HEK293 (cell line): ENCODE measurements at regions not wholly inside any gene's neighbourhood (a gene's known extent, or its start where the extent isn't known, plus 50 kb on each side); places are given as distances from the start of the nearest gene placed in this dataset.

Experiments
- CTCF ChIA-PET: fragments of 350-600 bp; formaldehyde crosslinking; extraction: SDS; loops from one replicate; lab custom pipeline; 2021; ENCODE audit warnings: antibody characterized with exemption; lab: Yijun Ruan, JAX
- POLR2A ChIA-PET: fragments of 300-600 bp; formaldehyde crosslinking; extraction: SDS; loops from one replicate; lab custom pipeline; 2020; ENCODE audit warnings: antibody characterized with exemption, inconsistent platforms; lab: Yijun Ruan, JAX
- H3K27ac ChIP-seq: fragments of 200-500 bp; sonication (Bioruptor generic); 2 replicates; pipeline ENCODE4 v1.5.1; 2014; ENCODE audit warnings: low read depth, low read length, control low read depth, inconsistent platforms; ENCODE audit errors: extremely low read depth
- H3K36me3 ChIP-seq, 2 experiments: fragments of 200-500 bp in 1 of 2; sonication (Bioruptor generic) in 1 of 2; 1 replicate in 1 of 2; 2 replicates in 1 of 2; pipeline ENCODE4 v1.5.1; 2014 to 2017; ENCODE audit warnings: inconsistent platforms in 2 of 2, low read length in 2 of 2; ENCODE audit not compliant: control insufficient read depth in 2 of 2, insufficient read depth in 1 of 2
- H3K4me1 ChIP-seq: fragments of 200-500 bp; sonication (Bioruptor generic); 2 replicates; pipeline ENCODE4 v1.5.1; 2014; ENCODE audit warnings: mild to moderate bottlenecking, low read length, inconsistent platforms; ENCODE audit not compliant: control insufficient read depth, insufficient read depth
- H3K4me3 ChIP-seq: 2 replicates; pipeline ENCODE4 v1.5.1; 2011; ENCODE audit warnings: low read depth, mild to moderate bottlenecking, control low read depth, low read length, moderate library complexity
- H3K9me3 ChIP-seq: fragments of 200-500 bp; sonication (Bioruptor generic); 2 replicates; pipeline ENCODE4 v1.5.1; 2014; ENCODE audit warnings: low read depth, low read length, inconsistent platforms; ENCODE audit not compliant: control insufficient read depth, insufficient read depth
- PRDM10 ChIP-seq: fragments of 450-650 bp; formaldehyde crosslinking; IDR thresholded peaks from 2 replicates; pipeline ENCODE4 v1.5.1; 2016; ENCODE audit warnings: missing biosample characterization, missing genetic modification characterization
- ZBTB10 ChIP-seq: fragments of 450-650 bp; formaldehyde crosslinking; IDR thresholded peaks from 2 replicates; pipeline ENCODE4 v1.5.1; 2016; ENCODE audit warnings: missing biosample characterization, missing genetic modification characterization
- ZNF114 ChIP-seq: fragments of 450-650 bp; formaldehyde crosslinking; IDR thresholded peaks from 2 replicates; pipeline ENCODE4 v1.5.0; 2017; ENCODE audit warnings: missing biosample characterization, missing genetic modification characterization
- ZNF138 ChIP-seq: fragments of 450-650 bp; formaldehyde crosslinking; IDR thresholded peaks from 2 replicates; pipeline ENCODE4 v1.5.1; 2016; ENCODE audit warnings: missing biosample characterization, missing genetic modification characterization, borderline replicate concordance
- ZNF157 ChIP-seq: fragments of 450-650 bp; formaldehyde crosslinking; IDR thresholded peaks from 2 replicates; pipeline ENCODE4 v1.5.1; 2016; ENCODE audit warnings: missing biosample characterization, missing genetic modification characterization
- ZNF184 ChIP-seq: fragments of 450-650 bp; IDR thresholded peaks from 2 replicates; pipeline ENCODE4 v1.5.1; 2018; ENCODE audit warnings: missing biosample characterization, mild to moderate bottlenecking, missing genetic modification characterization
- ZNF354C ChIP-seq: fragments of 450-650 bp; formaldehyde crosslinking; IDR thresholded peaks from 2 replicates; pipeline ENCODE4 v1.5.1; 2016; ENCODE audit warnings: missing biosample characterization, missing genetic modification characterization, low read depth, borderline replicate concordance
- ZNF510 ChIP-seq: fragments of 450-650 bp; formaldehyde crosslinking; IDR thresholded peaks from 2 replicates; pipeline ENCODE4 v1.5.1; 2018; ENCODE audit warnings: mild to moderate bottlenecking, missing genetic modification characterization, missing biosample characterization; ENCODE audit not compliant: insufficient replicate concordance
- ZNF518A ChIP-seq: fragments of 450-650 bp; formaldehyde crosslinking; conservative IDR thresholded peaks from 2 replicates; pipeline ENCODE4 v1.5.1; 2016; ENCODE audit warnings: low read depth, missing biosample characterization, missing genetic modification characterization
- ZNF658 ChIP-seq: fragments of 450-650 bp; formaldehyde crosslinking; IDR thresholded peaks from 2 replicates; pipeline ENCODE4; 2016; ENCODE audit warnings: missing biosample characterization, missing genetic modification characterization
- ZNF768 ChIP-seq: fragments of 450-650 bp; formaldehyde crosslinking; IDR thresholded peaks from 2 replicates; pipeline ENCODE4 v1.5.1; 2018; ENCODE audit warnings: missing biosample characterization, mild to moderate bottlenecking, missing genetic modification characterization
- ZNF843 ChIP-seq: fragments of 450-650 bp; formaldehyde crosslinking; IDR thresholded peaks from 2 replicates; pipeline ENCODE4 v1.5.1; 2016; ENCODE audit warnings: missing biosample characterization, missing genetic modification characterization
- ZSCAN4 ChIP-seq: fragments of 450-650 bp; formaldehyde crosslinking; IDR thresholded peaks from 2 replicates; pipeline ENCODE4 v1.5.1; 2017; ENCODE audit warnings: missing biosample characterization, missing genetic modification characterization
- TF ChIP-seq, protein P1 (sequence below): fragments of 450-650 bp; formaldehyde crosslinking; IDR thresholded peaks from 2 replicates; pipeline ENCODE4 v1.5.1; 2016; ENCODE audit warnings: missing biosample characterization, missing genetic modification characterization, borderline replicate concordance

DNA sequence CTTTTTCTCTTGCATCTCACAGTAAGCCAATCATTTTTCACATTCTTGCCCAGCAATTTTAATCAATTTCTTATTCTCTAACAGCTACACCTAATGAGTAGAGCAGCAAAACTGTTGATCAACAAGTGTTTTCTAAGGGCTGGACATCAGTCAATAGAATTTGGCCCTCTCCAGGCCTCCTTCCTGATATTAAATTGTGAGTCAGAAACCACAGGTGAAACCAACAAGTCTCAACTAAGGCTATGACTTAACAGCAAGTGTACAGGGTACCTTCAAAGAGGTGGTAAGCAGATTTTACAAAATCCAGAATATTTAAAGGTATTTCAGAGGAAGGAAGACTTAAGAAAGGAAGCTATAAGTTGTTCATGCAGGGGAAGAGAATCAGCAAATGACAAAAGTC, 156.5 kb upstream of the ARHGAP24 start (continued):
- no peak for TF ChIP-seq ZNF518A (tag by site-specific recombination)
- TF ChIP-seq ZNF114 (tag by site-specific recombination): no peak
- TF ChIP-seq, protein P1, sequence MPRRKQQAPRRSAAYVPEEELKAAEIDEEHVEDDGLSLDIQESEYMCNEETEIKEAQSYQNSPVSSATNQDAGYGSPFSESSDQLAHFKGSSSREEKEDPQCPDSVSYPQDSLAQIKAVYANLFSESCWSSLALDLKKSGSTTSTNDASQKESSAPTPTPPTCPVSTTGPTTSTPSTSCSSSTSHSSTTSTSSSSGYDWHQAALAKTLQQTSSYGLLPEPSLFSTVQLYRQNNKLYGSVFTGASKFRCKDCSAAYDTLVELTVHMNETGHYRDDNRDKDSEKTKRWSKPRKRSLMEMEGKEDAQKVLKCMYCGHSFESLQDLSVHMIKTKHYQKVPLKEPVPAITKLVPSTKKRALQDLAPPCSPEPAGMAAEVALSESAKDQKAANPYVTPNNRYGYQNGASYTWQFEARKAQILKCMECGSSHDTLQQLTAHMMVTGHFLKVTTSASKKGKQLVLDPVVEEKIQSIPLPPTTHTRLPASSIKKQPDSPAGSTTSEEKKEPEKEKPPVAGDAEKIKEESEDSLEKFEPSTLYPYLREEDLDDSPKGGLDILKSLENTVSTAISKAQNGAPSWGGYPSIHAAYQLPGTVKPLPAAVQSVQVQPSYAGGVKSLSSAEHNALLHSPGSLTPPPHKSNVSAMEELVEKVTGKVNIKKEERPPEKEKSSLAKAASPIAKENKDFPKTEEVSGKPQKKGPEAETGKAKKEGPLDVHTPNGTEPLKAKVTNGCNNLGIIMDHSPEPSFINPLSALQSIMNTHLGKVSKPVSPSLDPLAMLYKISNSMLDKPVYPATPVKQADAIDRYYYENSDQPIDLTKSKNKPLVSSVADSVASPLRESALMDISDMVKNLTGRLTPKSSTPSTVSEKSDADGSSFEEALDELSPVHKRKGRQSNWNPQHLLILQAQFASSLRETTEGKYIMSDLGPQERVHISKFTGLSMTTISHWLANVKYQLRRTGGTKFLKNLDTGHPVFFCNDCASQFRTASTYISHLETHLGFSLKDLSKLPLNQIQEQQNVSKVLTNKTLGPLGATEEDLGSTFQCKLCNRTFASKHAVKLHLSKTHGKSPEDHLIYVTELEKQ: no peak
- TF ChIP-seq ZNF843 (tag by site-specific recombination): no peak
- no peak for TF ChIP-seq ZNF354C (tag by site-specific recombination)
- no peak for TF ChIP-seq ZNF184 (tag by site-specific recombination)
- TF ChIP-seq ZBTB10 (tag by site-specific recombination): no peak
- no peak for TF ChIP-seq ZNF658 (tag by site-specific recombination)
- no peak for TF ChIP-seq ZNF157 (tag by site-specific recombination)
- no peak for TF ChIP-seq ZNF768 (tag by site-specific recombination)
- no peak for TF ChIP-seq ZNF510 (tag by site-specific recombination)

DNA sequence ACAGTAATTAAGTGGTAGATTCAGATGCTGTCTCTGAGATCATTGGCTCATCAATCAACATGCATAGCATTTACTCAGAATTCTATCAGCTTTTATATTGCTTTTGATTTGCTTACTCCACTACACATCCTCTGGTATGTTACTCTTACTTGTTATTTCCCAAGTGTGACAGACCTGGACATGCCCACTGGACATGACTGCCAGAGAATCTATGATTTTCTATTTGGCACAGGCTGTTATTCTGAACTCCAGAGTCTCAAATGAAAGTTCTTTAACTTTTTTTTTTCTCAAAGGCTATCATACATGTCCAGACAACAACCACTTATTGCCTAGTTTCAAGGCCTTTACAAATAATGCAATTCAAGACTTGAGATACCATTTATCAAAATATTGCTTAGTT, 116.1 kb upstream of the ARHGAP24 start:
- ChIA-PET POLR2A (no interaction called here), CTCF (interaction anchor here (1.2 to 2.1 kb wide), 2 partner anchors 13 to 389 kb away, joined by 3 to 6 read pairs; no protein-coding TSS in a partner anchor)
- H3K9me3 ChIP-seq: no peaks in the 10 kb centered on the region
- no peaks in the 10 kb centered on the region for H3K36me3 ChIP-seq
- no peak overlapping the region for H3K4me3 ChIP-seq
- TF ChIP-seq ZSCAN4 (tag by site-specific recombination): no peak
- no peak for TF ChIP-seq PRDM10 (tag by site-specific recombination)
- TF ChIP-seq ZNF138: no peak
- H3K27ac ChIP-seq: no peak overlapping the region
- H3K4me1 ChIP-seq: no peaks in the 10 kb centered on the region
